NB4 (cell line): ENCODE measurements at regions not wholly inside any gene's neighbourhood (a gene's known extent, or its start where the extent isn't known, plus 50 kb on each side); places are given as distances from the start of the nearest gene placed in this dataset.

Source experiments
- POLR2A ChIP-seq: IDR thresholded peaks from 2 replicates; pipeline ENCODE4 v1.6.1; 2011; ENCODE audit warnings: mild to moderate bottlenecking; ENCODE audit not compliant: insufficient read length; ENCODE audit errors: extremely low read depth
- TF ChIP-seq, protein P1 (sequence below): IDR thresholded peaks from one replicate; pipeline ENCODE4 v1.5.1; 2012; ENCODE audit warnings: low read depth, low read length
- TF ChIP-seq, protein P2 (sequence below): IDR thresholded peaks from 2 replicates; pipeline ENCODE4 v1.6.1; 2011; ENCODE audit warnings: low read depth, low read length

DNA sequence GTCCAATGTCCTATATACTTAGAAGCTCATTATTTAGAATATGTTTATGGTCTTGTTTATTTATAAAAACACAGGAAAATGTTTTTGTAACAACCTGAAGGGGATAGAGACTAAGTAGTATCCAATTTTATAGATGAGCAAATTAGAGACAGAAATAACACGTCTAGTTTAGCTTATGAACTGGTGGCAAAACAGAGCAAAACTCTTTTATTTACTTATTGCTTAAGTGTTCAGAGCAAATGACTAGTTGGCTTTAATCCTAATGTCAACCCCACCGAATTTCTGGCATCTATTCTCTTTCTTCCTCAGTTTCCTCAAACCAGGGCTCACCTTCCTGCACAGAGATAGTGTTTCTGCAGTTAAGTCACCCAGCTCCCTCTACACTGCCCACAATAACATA, 792.8 kb downstream of the REEP3 start:
- TF ChIP-seq, protein P1, sequence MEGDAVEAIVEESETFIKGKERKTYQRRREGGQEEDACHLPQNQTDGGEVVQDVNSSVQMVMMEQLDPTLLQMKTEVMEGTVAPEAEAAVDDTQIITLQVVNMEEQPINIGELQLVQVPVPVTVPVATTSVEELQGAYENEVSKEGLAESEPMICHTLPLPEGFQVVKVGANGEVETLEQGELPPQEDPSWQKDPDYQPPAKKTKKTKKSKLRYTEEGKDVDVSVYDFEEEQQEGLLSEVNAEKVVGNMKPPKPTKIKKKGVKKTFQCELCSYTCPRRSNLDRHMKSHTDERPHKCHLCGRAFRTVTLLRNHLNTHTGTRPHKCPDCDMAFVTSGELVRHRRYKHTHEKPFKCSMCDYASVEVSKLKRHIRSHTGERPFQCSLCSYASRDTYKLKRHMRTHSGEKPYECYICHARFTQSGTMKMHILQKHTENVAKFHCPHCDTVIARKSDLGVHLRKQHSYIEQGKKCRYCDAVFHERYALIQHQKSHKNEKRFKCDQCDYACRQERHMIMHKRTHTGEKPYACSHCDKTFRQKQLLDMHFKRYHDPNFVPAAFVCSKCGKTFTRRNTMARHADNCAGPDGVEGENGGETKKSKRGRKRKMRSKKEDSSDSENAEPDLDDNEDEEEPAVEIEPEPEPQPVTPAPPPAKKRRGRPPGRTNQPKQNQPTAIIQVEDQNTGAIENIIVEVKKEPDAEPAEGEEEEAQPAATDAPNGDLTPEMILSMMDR: no peak
- TF ChIP-seq POLR2A: no peak
- TF ChIP-seq, protein P2, sequence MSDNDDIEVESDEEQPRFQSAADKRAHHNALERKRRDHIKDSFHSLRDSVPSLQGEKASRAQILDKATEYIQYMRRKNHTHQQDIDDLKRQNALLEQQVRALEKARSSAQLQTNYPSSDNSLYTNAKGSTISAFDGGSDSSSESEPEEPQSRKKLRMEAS: no peak
